H9 (cell line): ENCODE measurements at regions not wholly inside any gene's neighbourhood (a gene's known extent, or its start where the extent isn't known, plus 50 kb on each side); places are given as distances from the start of the nearest gene placed in this dataset.
A peak's percentile ranks its signal among the peaks of the same experiment; 100 is the strongest.

ENCODE experiments used
- DNase-seq: peaks from one replicate; pipeline ENCODE4 v3.0.0-alpha.2; 2017
- H2AFZ ChIP-seq: one replicate; pipeline ENCODE4 v1.6.1; 2013; ENCODE audit warnings: mild to moderate bottlenecking, low read length, control low read depth, moderate library complexity
- H2AK5ac ChIP-seq: 2 replicates; pipeline ENCODE4 v1.6.1; 2013; ENCODE audit warnings: low read length, control low read depth, mixed read lengths; ENCODE audit not compliant: insufficient read length
- H2BK120ac ChIP-seq: one replicate; pipeline ENCODE4 v1.6.1; 2013; ENCODE audit warnings: low read depth, mild to moderate bottlenecking, low read length, control low read depth, inconsistent platforms; ENCODE audit not compliant: poor library complexity, severe bottlenecking
- H2BK12ac ChIP-seq: 2 replicates; pipeline ENCODE4 v1.6.1; 2013; ENCODE audit warnings: low read length, control low read depth, mixed read lengths, low read depth; ENCODE audit not compliant: insufficient read length
- H2BK15ac ChIP-seq: 2 replicates; pipeline ENCODE4 v1.6.1; 2013; ENCODE audit warnings: low read depth, low read length, control low read depth
- H2BK20ac ChIP-seq: one replicate; pipeline ENCODE4 v1.6.1; 2013; ENCODE audit warnings: low read depth, mild to moderate bottlenecking, low read length, control low read depth, inconsistent platforms; ENCODE audit not compliant: poor library complexity, severe bottlenecking
- H2BK5ac ChIP-seq: 2 replicates; pipeline ENCODE4 v1.6.1; 2013; ENCODE audit warnings: low read length, control low read depth, mixed read lengths; ENCODE audit not compliant: insufficient read length
- H3K14ac ChIP-seq: 2 replicates; pipeline ENCODE4 v1.6.1; 2013; ENCODE audit warnings: low read length, control low read depth; ENCODE audit not compliant: insufficient read depth
- H3K18ac ChIP-seq: 2 replicates; pipeline ENCODE4 v1.6.1; 2013; ENCODE audit warnings: low read depth, mild to moderate bottlenecking, mixed read lengths, low read length, control low read depth; ENCODE audit not compliant: insufficient read length
- H3K23ac ChIP-seq: 2 replicates; pipeline ENCODE4 v1.6.1; 2013; ENCODE audit warnings: low read length, control low read depth, mixed read lengths, low read depth; ENCODE audit not compliant: insufficient read length
- H3K23me2 ChIP-seq: 2 replicates; pipeline ENCODE4 v1.6.1; 2013; ENCODE audit warnings: low read depth, mild to moderate bottlenecking, mixed read lengths, low read length, control low read depth; ENCODE audit not compliant: insufficient read length, poor library complexity, severe bottlenecking
- H3K27ac ChIP-seq: 2 replicates; pipeline ENCODE4 v1.5.1; 2013; ENCODE audit warnings: low read length, control low read depth, mixed read lengths, low read depth; ENCODE audit not compliant: insufficient read length
- H3K27me3 ChIP-seq: 2 replicates; pipeline ENCODE4 v1.6.1; 2013; ENCODE audit warnings: low read length, control low read depth, inconsistent platforms; ENCODE audit not compliant: insufficient read depth
- H3K4ac ChIP-seq: 2 replicates; pipeline ENCODE4 v1.6.1; 2013; ENCODE audit warnings: low read depth, mild to moderate bottlenecking, control low read depth, inconsistent platforms, low read length, moderate library complexity
- H3K4me1 ChIP-seq: 2 replicates; pipeline ENCODE4 v1.6.1; 2013; ENCODE audit warnings: low read length, control low read depth, inconsistent platforms; ENCODE audit not compliant: insufficient read depth
- H3K4me2 ChIP-seq: 2 replicates; pipeline ENCODE4 v1.6.1; 2013; ENCODE audit warnings: low read length, control low read depth, mixed read lengths; ENCODE audit not compliant: insufficient read length, insufficient read depth
- H3K56ac ChIP-seq: 2 replicates; pipeline ENCODE4 v1.6.1; 2013; ENCODE audit warnings: low read depth, mild to moderate bottlenecking, mixed read lengths, low read length, control low read depth; ENCODE audit not compliant: insufficient read length
- H3K79me1 ChIP-seq: 2 replicates; pipeline ENCODE4 v1.6.1; 2013; ENCODE audit warnings: low read depth, mild to moderate bottlenecking, moderate library complexity, low read length, control low read depth, inconsistent platforms; ENCODE audit not compliant: insufficient read depth, poor library complexity, severe bottlenecking
- H3K79me2 ChIP-seq: 2 replicates; pipeline ENCODE4 v1.6.1; 2013; ENCODE audit warnings: low read length, control low read depth, inconsistent platforms; ENCODE audit not compliant: insufficient read depth
- H3K9ac ChIP-seq: 2 replicates; pipeline ENCODE4 v1.6.1; 2013; ENCODE audit warnings: low read length, control low read depth, mixed read lengths; ENCODE audit not compliant: insufficient read length; ENCODE audit errors: extremely low read depth
- H3K9me3 ChIP-seq: one replicate; pipeline ENCODE4 v1.6.1; 2013; ENCODE audit warnings: low read depth, low read length, inconsistent platforms; ENCODE audit not compliant: control insufficient read depth
- H3T11ph ChIP-seq: one replicate; pipeline ENCODE4 v1.6.1; 2013; ENCODE audit warnings: mild to moderate bottlenecking, low read length, control low read depth, inconsistent platforms
- H4K20me1 ChIP-seq: one replicate; pipeline ENCODE4 v1.6.1; 2013; ENCODE audit not compliant: control insufficient read depth, insufficient read length, insufficient read depth
- H4K5ac ChIP-seq: 2 replicates; pipeline ENCODE4 v1.6.1; 2013; ENCODE audit warnings: low read depth, mild to moderate bottlenecking, mixed read lengths, low read length, control low read depth; ENCODE audit not compliant: insufficient read length
- H4K8ac ChIP-seq: replicated peaks from 2 replicates; pipeline ENCODE4 v1.6.1; 2013; ENCODE audit warnings: low read length, control low read depth, mixed read lengths, low read depth; ENCODE audit not compliant: insufficient read length
- H4K91ac ChIP-seq: 2 replicates; pipeline ENCODE4 v1.6.1; 2013; ENCODE audit warnings: low read depth, mild to moderate bottlenecking, moderate library complexity, mixed read lengths, low read length, control low read depth; ENCODE audit not compliant: insufficient read length
- H3K27ac Mint-ChIP-seq, 3 experiments: 2 replicates in 2 of 3; 3 replicates in 1 of 3; pipeline ENCODE4 v1.8.0; 2020 to 2021; ENCODE audit warnings: mixed read lengths in 3 of 3, mild to moderate bottlenecking in 1 of 3, moderate library complexity in 1 of 3
- H3K27me3 Mint-ChIP-seq: 2 replicates; pipeline ENCODE4 v1.8.0; 2021; ENCODE audit warnings: low read depth, mild to moderate bottlenecking, moderate library complexity, mixed read lengths
- H3K36me3 Mint-ChIP-seq, 3 experiments: 2 replicates in 2 of 3; 3 replicates in 1 of 3; pipeline ENCODE4 v1.8.0; 2020 to 2021; ENCODE audit warnings: low read depth in 3 of 3, mixed read lengths in 3 of 3; ENCODE audit not compliant: insufficient read depth in 1 of 3
- H3K4me1 Mint-ChIP-seq, 2 experiments: 2 replicates each; pipeline ENCODE4 v1.8.0; 2020; ENCODE audit warnings: mixed read lengths in 2 of 2
- H3K4me3 Mint-ChIP-seq, 2 experiments: 2 replicates in 1 of 2; 3 replicates in 1 of 2; pipeline ENCODE4 v1.8.0; 2020 to 2021; ENCODE audit warnings: mild to moderate bottlenecking in 2 of 2, mixed read lengths in 2 of 2, moderate library complexity in 1 of 2
- H3K9me3 Mint-ChIP-seq, 2 experiments: 2 replicates in 1 of 2; 3 replicates in 1 of 2; pipeline ENCODE4 v1.8.0; 2020; ENCODE audit warnings: mild to moderate bottlenecking in 2 of 2, mixed read lengths in 2 of 2, moderate library complexity in 1 of 2
- WGBS: extraction: QIAGEN DNeasy Blood & Tissue Kit; methylation state at CpG from one replicate; pipeline ENCODE4 v1.1.7; 2013; ENCODE audit warnings: missing lambda C conversion rate, low lambda C conversion rate, mixed read lengths; ENCODE audit not compliant: insufficient read length; ENCODE audit errors: extremely low coverage; 5-methylcytosine and 5-hydroxymethylcytosine counted together
- TF ChIP-seq, protein P1 (sequence below): fragments of 200-600 bp; sonication (generic); conservative IDR thresholded peaks from 3 replicates; pipeline ENCODE4 v1.8.0; 2021; ENCODE audit warnings: antibody characterized with exemption, mild to moderate bottlenecking

DNA sequence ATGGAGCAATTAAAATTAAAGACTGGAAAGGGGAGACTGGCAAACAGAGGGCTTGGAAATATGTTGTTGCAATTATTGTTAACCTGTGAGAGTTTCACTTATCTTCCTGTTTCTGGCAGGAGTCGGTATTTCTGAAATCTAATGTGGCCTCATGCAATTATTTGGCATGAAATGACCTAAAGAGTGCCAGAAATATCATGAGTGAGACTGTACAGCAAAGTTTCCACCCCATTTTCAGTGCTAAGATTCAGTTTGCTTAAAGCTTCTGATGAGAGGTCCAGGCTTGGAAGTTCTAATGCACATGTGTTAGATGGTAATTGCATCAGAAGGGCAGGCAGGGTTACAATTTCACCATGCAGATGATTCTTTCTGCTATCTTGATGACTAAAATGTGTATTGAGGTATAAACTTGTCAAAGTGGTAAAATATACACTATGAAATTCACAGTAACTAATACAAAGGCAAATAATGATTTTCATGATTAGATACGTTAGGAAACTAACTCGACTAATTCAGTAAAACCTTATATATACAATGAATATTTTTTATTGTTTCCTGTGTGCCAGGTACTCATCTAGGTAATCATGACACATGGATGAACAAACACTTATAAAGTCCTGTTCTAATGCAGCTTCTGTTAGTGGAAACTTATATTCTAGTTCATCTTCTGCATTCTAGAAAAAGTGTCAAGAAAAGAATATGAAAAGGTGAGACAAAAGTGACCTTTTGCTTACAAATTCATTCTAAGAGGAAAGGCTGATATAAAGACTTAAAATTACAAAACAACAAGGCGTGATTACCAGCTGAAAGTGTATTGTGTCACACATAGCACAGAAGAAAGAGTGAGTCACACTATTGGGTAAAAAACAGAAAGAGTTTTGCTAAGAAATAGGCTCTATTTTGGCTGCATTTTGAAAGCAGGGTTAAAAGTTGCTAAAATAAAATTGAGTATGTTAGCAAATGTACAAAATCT, 533.4 kb upstream of the SEMA3D start:
- no peak overlapping the region for H2BK15ac ChIP-seq
- H2BK5ac ChIP-seq = no peak overlapping the region
- no CpG with 5 or more reads among the region's 4 CpGs for WGBS
- H3K14ac ChIP-seq = no peak overlapping the region
- no peak overlapping the region for H4K91ac ChIP-seq
- TF ChIP-seq, protein P1, sequence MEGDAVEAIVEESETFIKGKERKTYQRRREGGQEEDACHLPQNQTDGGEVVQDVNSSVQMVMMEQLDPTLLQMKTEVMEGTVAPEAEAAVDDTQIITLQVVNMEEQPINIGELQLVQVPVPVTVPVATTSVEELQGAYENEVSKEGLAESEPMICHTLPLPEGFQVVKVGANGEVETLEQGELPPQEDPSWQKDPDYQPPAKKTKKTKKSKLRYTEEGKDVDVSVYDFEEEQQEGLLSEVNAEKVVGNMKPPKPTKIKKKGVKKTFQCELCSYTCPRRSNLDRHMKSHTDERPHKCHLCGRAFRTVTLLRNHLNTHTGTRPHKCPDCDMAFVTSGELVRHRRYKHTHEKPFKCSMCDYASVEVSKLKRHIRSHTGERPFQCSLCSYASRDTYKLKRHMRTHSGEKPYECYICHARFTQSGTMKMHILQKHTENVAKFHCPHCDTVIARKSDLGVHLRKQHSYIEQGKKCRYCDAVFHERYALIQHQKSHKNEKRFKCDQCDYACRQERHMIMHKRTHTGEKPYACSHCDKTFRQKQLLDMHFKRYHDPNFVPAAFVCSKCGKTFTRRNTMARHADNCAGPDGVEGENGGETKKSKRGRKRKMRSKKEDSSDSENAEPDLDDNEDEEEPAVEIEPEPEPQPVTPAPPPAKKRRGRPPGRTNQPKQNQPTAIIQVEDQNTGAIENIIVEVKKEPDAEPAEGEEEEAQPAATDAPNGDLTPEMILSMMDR = no peak
- H3K18ac ChIP-seq = no peak overlapping the region
- H3K79me1 ChIP-seq = no peaks in the 10 kb centered on the region
- H3K4me1 ChIP-seq = no peaks in the 10 kb centered on the region
- no peak for DNase-seq
- no peaks in the 10 kb centered on the region for H4K20me1 ChIP-seq
- H3K9ac ChIP-seq = no peak overlapping the region
- H3K4me3 Mint-ChIP-seq = no peak overlapping the region
- no peak overlapping the region for H2AFZ ChIP-seq
- H2BK20ac ChIP-seq = no peak overlapping the region
- no peak overlapping the region for H3K27ac ChIP-seq
- H3K4me1 Mint-ChIP-seq = peaks cover 4% of the 10 kb centered on the region in 2 experiments; a peak in 3 of 4 replicates
- no peak overlapping the region for H3K56ac ChIP-seq
- H3K36me3 Mint-ChIP-seq = no peaks in the 10 kb centered on the region
- no peaks in the 10 kb centered on the region for H3K27me3 ChIP-seq
- H2AK5ac ChIP-seq = no peak overlapping the region
- H4K5ac ChIP-seq = no peak overlapping the region
- no peak overlapping the region for H3T11ph ChIP-seq
- H2BK12ac ChIP-seq = no peak overlapping the region
- no peaks in the 10 kb centered on the region for H3K79me2 ChIP-seq
- no peaks in the 10 kb centered on the region for H3K9me3 ChIP-seq
- no peak overlapping the region for H3K23ac ChIP-seq
- H3K27ac Mint-ChIP-seq = peak overlapping the region in 1 of 3 experiments; percentile 71; a peak in 1 of 7 replicates
- H3K9me3 Mint-ChIP-seq = no peaks in the 10 kb centered on the region
- H3K27me3 Mint-ChIP-seq = no peaks in the 10 kb centered on the region
- H3K23me2 ChIP-seq = no peaks in the 10 kb centered on the region
- no peak overlapping the region for H3K4ac ChIP-seq
- no peak overlapping the region for H3K4me2 ChIP-seq
- H4K8ac ChIP-seq = no peak overlapping the region
- no peak overlapping the region for H2BK120ac ChIP-seq
